Stimulated activated naive CD8-positive, alpha-beta T cell treated with anti-CD3 and anti-CD28 coated beads, Interleukin-15, Interleukin-2, amounts not matched to agents 100 ng/mL and 50 ng/mL, for 24 hours (primary cell): ENCODE measurements at regions not wholly inside any gene's neighbourhood (a gene's known extent, or its start where the extent isn't known, plus 50 kb on each side); places are given as distances from the start of the nearest gene placed in this dataset.

ENCODE experiments used
- H3K27ac Mint-ChIP-seq: one replicate; pipeline ENCODE4 v1.8.0; 2021; ENCODE audit warnings: mild to moderate bottlenecking, mixed read lengths
- H3K27me3 Mint-ChIP-seq: one replicate; pipeline ENCODE4 v1.8.0; 2021; ENCODE audit warnings: mixed read lengths
- H3K36me3 Mint-ChIP-seq: one replicate; pipeline ENCODE4 v1.8.0; 2021; ENCODE audit warnings: low read depth, mixed read lengths
- H3K4me1 Mint-ChIP-seq: one replicate; pipeline ENCODE4 v1.8.0; 2021; ENCODE audit warnings: low read depth, mixed read lengths
- H3K4me3 Mint-ChIP-seq: one replicate; pipeline ENCODE4 v1.8.0; 2021; ENCODE audit warnings: mild to moderate bottlenecking, mixed read lengths
- H3K9me3 Mint-ChIP-seq: one replicate; pipeline ENCODE4 v1.8.0; 2021; ENCODE audit warnings: mixed read lengths

DNA sequence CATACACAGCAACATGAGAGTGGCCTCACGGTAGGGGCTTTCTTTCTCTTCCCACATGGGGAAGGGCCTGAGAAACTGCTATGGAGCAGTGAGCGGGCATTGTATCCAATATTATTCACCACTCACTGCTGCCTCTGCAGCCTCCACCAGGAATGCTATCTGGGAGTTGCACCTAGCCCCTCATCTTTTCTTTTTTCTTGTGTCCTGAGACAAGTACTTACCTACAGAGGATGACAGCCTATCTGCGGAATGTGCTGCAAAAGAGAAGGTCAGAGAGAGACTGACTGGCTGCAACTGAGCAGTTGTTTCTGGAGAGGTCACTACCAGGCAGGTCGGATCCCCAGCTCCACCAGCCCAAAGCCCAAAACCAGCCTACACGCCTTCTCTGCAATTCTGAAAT, 52.1 kb upstream of the HTATIP2 start:
- H3K27me3 Mint-ChIP-seq: peaks cover 7% of the 10 kb centered on the region
- H3K9me3 Mint-ChIP-seq: no peaks in the 10 kb centered on the region
- H3K27ac Mint-ChIP-seq: no peak overlapping the region
- H3K4me1 Mint-ChIP-seq: no peaks in the 10 kb centered on the region
- H3K36me3 Mint-ChIP-seq: no peaks in the 10 kb centered on the region
- no peak overlapping the region for H3K4me3 Mint-ChIP-seq

DNA sequence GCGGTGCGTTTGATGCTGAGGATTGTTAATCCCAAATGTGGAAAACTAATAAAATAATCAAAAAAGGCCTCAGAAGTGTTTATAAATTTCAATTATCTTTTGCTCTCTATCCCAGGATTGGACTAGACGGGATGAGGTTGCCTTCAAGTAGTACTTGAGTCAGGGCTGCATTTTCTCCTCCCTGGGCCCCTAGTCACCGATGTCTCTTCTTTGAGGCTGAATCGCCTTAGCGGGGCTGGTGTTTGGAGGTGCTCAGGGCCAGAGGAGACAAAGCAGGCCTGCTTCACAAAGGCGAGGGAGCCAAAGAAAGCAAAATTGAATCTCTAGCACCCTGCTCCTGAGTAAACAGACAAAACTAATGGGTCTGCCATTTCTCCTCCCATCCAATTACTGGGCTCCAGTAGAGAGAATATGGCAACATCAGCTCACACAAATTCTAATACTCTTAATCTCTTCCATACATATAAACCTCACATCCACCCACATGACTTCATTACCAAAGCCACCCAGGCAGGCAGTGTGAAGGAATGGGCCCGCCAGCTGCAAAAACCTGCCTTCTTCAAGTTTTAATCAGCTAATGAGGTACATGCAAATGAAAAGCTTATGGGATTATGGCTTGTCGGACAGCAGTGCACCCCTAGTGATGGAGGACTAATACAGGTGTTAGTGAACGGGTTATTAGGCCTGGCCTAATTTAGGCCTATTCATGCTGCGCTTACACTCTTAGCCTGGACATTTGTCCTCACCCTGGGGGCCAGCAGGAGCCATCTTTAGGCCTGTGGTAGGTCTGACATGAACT, 52.7 kb upstream of the HTATIP2 start:
- no peaks in the 10 kb centered on the region for H3K9me3 Mint-ChIP-seq
- H3K4me1 Mint-ChIP-seq: no peaks in the 10 kb centered on the region
- H3K4me3 Mint-ChIP-seq: no peak overlapping the region

DNA sequence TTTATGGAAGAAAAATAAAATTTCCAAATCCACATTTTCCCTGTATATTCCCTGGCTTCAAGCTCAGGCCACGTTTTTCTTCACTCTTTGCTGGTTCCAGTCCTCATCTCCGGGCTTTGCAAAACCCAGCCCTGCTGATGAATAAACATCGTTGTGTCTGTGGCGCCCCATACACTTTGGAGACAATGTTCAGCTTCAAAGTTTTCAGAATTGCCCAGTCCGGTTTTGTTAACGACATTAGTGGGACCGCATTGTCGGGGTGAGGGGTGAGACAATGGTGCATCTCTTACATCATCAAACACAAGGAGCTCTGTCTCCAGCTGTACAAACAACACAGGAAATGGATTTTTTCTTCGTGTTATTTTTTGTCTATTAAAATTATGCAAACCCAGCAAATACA, 53.4 kb upstream of the HTATIP2 start:
- Mint-ChIP-seq H3K27me3 (peaks cover 9% of the 10 kb centered on the region), H3K4me3 (no peak overlapping the region), H3K4me1 (no peaks in the 10 kb centered on the region), H3K36me3 (no peaks in the 10 kb centered on the region), H3K27ac (no peak overlapping the region), H3K9me3 (no peaks in the 10 kb centered on the region)

More for the DNA sequence above, 52.7 kb upstream of the HTATIP2 start:
- peaks cover 9% of the 10 kb centered on the region for H3K27me3 Mint-ChIP-seq
- H3K36me3 Mint-ChIP-seq: no peaks in the 10 kb centered on the region
- no peak overlapping the region for H3K27ac Mint-ChIP-seq

DNA sequence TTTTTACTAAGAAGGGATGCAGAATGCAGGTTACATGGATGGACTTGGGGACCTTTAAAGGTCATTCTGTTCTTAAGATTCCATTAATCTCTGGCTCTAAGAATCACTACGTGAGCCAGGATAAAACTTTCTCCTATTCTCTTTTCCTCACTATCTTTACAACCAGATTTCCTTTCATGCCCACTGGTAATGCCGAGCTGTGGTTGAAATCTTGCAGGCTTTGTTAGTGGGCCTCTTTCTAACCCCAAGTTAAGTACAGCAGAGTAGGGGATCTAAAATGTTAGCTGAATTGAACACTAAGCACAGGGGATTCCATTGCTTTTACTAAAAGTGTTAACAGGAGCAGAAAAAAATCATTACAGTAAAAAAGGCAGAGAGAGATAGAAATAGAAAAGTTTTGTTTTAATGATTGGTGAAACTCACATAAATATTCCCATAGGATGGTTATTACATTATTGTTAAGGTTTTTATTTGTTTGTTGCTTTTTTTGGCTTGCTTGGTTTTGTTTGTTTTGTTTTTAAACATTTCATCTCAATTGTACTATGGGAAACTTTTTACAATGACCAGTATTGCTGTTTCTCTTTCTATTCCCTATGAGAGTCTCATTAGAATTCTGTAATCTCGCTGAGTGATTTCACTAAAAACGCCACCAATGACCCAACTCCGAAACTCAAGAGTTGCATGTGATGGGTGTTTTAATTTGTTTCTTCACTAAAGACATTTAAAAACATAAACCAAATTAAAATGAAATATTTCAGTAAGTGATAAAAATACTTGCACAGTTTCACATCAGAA, 54.1 kb upstream of the HTATIP2 start:
- H3K4me1 Mint-ChIP-seq: no peaks in the 10 kb centered on the region
- H3K9me3 Mint-ChIP-seq: no peaks in the 10 kb centered on the region
- no peak overlapping the region for H3K4me3 Mint-ChIP-seq
- peaks cover 9% of the 10 kb centered on the region for H3K27me3 Mint-ChIP-seq
- no peaks in the 10 kb centered on the region for H3K36me3 Mint-ChIP-seq
- no peak overlapping the region for H3K27ac Mint-ChIP-seq

DNA sequence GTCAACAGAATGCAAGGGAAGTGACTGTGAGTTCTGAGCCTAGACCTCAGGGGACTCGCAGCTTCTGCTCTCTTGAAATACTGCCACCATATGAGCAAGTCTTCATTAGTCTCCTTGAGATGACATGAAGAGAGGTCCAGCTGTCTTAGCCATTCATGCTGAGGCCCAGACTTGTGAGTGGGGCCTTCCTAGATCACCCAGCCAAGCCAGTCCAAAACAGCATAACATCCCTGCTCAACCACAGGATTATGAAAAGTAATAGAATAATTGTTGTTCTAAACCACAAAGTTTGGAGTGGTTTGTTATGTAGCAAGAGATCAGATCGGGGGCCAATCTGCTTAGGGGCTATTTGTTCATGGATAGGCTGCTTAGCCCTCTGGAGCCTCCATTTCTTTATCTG, 54.9 kb upstream of the HTATIP2 start:
- no peaks in the 10 kb centered on the region for H3K9me3 Mint-ChIP-seq
- no peak overlapping the region for H3K27ac Mint-ChIP-seq
- H3K4me3 Mint-ChIP-seq: no peak overlapping the region
- no peaks in the 10 kb centered on the region for H3K4me1 Mint-ChIP-seq
- H3K36me3 Mint-ChIP-seq: no peaks in the 10 kb centered on the region
- H3K27me3 Mint-ChIP-seq: peaks cover 17% of the 10 kb centered on the region

DNA sequence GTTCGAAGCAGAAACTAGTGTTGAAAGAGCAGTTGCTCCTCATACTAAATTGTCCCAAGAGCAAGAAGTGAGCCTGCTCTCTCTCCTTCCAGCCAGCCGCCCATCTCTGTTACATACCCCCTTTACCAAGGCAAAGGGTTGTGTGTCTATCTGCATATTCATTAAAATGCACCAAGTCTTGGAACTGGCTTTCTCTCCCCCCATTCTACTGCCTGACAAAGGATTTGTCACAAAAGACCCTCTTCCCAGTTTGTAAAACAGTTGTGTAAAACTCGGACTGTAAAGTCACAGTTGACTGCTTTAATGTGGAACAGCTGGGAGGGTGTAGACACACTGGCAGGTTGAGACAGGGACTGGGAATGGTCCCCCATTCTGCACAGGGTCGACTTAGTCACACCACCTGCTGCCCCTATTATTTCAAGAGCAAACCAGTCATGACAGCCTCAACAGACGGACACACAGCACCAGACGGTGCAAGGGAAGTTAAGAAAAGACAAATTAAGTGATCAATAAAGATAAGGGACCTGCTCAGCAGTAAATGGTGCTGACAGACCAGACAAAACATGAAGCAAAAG, 60.0 kb upstream of the HTATIP2 start:
- H3K4me1 Mint-ChIP-seq: no peaks in the 10 kb centered on the region
- H3K27ac Mint-ChIP-seq: no peak overlapping the region
- H3K27me3 Mint-ChIP-seq: peaks cover 23% of the 10 kb centered on the region
- no peaks in the 10 kb centered on the region for H3K36me3 Mint-ChIP-seq
- no peak overlapping the region for H3K4me3 Mint-ChIP-seq
- no peaks in the 10 kb centered on the region for H3K9me3 Mint-ChIP-seq

DNA sequence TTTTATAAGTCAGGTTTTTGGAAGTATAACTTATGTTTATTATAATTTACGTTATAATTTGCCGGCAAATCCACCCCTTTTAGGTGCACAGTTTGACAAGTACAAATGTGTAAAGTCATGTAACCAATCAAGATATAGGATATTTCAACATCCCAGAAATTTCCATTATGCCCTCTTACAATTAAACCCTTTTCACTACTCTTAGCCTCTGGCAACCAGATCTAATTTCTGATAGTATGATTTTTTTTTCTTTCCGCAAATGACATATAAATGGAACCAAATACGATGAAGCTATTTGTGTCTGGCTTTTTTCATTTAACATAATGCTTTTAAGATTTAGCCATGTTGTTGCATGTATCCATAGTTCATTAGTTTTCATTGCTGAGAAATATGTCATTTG, 69.5 kb upstream of the HTATIP2 start:
- Mint-ChIP-seq H3K27me3 (peaks cover 14% of the 10 kb centered on the region), H3K9me3 (no peaks in the 10 kb centered on the region), H3K36me3 (no peaks in the 10 kb centered on the region), H3K27ac (no peak overlapping the region), H3K4me3 (no peak overlapping the region), H3K4me1 (no peaks in the 10 kb centered on the region)

DNA sequence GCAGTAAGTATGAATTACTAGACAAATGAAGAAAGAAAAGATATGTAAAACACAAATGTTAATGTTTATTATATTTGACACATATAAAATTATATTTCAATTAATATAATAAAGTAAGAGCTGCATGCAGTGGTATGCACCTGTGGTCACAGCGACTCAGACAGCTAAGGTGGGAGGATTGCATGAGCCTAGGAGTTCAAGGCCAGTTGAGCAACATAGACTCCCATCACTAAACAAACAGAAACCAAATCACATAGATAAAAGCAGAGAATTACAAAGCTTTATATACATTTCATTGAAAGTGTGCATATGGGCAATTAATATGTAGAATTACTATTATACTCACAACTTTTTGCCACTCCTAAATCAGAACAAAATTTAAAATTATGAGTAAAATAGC, 70.0 kb upstream of the HTATIP2 start:
- no peak overlapping the region for H3K27ac Mint-ChIP-seq

DNA sequence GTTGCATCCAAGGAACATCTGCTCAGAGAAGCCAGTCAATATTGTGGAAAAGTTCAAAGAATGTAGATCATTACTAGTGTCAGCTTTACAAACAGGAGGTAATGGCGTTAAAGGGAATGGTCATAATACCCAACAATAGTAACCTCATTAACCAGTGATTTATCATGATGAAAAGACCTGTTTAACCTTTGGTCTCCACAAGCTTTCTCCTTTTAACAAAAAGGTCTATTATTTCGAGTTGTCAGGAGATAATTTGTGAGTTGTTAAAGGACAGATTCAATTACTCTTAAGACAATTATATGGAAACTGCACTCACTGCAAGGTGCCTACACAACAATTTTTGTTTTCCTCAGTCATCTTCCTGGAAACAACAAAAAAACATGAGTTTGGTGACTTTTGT, 73.8 kb upstream of the HTATIP2 start:
- Mint-ChIP-seq H3K4me1 (no peaks in the 10 kb centered on the region), H3K4me3 (no peak overlapping the region), H3K27me3 (peaks cover 25% of the 10 kb centered on the region), H3K27ac (no peak overlapping the region), H3K36me3 (no peaks in the 10 kb centered on the region), H3K9me3 (no peaks in the 10 kb centered on the region)

More for the DNA sequence above, 70.0 kb upstream of the HTATIP2 start:
- Mint-ChIP-seq H3K27me3 (peaks cover 17% of the 10 kb centered on the region), H3K36me3 (no peaks in the 10 kb centered on the region), H3K4me3 (no peak overlapping the region), H3K4me1 (no peaks in the 10 kb centered on the region), H3K9me3 (no peaks in the 10 kb centered on the region)

DNA sequence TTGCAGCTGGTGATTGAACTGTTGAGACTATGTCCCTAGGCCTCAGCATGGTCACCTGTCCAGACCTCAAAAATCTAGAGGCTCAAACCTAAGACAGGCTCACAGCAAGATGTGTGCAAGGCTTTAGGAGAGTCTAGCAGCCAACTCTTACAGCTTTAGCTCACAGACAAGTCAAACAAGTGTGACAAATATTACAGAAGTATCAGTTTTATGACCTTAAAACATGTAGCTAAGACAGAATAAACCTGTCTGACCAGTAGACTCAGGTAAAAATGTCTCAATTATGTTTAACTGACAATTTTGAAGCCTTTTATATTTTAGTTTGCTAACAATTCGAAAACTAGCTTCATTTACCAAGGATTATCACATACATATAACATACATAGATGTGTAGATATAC, 80.0 kb upstream of the HTATIP2 start:
- Mint-ChIP-seq H3K4me1 (no peaks in the 10 kb centered on the region), H3K9me3 (no peaks in the 10 kb centered on the region), H3K27me3 (peaks cover 27% of the 10 kb centered on the region), H3K4me3 (no peak overlapping the region), H3K36me3 (no peaks in the 10 kb centered on the region), H3K27ac (no peak overlapping the region)

DNA sequence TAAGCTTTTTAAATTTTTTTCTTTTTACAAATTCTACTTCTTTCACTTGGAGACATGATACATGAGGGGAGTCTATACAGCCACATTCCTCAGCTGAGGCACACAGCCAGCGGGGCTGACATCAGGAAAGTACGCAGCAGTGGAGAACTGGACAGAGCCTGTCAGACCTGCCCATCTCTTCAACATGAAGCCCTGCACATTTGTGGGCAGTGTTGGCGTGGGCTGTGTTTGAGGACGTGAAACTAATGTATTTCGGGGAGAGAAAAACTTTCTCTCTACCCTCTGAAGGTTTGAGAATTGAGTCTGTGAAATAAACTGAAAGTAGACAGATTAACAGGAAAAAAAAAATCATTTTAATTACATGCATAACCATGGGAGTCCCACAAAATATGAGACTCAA, 84.8 kb upstream of the HTATIP2 start:
- Mint-ChIP-seq H3K9me3 (no peaks in the 10 kb centered on the region), H3K36me3 (no peaks in the 10 kb centered on the region), H3K27me3 (peaks cover 21% of the 10 kb centered on the region)

DNA sequence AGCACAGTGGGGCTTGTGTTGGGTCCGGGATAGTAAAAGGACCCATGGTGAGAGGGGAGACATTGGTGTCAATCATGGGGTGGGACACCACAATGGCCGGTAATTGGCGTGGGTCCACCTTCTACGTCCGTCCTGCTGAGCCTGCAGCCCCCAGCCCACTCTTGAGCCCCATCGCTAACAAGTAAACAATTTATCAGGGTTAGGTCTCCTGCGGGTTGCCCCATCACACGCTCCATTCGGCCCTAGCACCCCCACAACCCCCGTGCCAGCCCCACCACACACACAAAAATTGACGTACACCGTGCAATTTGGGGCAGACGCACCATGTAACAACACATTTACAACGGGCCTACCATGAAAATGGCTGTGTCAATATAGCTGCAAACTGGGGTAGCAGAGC, 86.5 kb upstream of the HTATIP2 start:
- H3K4me1 Mint-ChIP-seq: no peaks in the 10 kb centered on the region
- peaks cover 21% of the 10 kb centered on the region for H3K27me3 Mint-ChIP-seq
- H3K9me3 Mint-ChIP-seq: no peaks in the 10 kb centered on the region
- H3K36me3 Mint-ChIP-seq: no peaks in the 10 kb centered on the region
- H3K27ac Mint-ChIP-seq: peak overlapping the region; percentile 36
- H3K4me3 Mint-ChIP-seq: no peak overlapping the region

More for the DNA sequence above, 84.8 kb upstream of the HTATIP2 start:
- Mint-ChIP-seq H3K4me1 (no peaks in the 10 kb centered on the region), H3K27ac (no peak overlapping the region), H3K4me3 (no peak overlapping the region)

DNA sequence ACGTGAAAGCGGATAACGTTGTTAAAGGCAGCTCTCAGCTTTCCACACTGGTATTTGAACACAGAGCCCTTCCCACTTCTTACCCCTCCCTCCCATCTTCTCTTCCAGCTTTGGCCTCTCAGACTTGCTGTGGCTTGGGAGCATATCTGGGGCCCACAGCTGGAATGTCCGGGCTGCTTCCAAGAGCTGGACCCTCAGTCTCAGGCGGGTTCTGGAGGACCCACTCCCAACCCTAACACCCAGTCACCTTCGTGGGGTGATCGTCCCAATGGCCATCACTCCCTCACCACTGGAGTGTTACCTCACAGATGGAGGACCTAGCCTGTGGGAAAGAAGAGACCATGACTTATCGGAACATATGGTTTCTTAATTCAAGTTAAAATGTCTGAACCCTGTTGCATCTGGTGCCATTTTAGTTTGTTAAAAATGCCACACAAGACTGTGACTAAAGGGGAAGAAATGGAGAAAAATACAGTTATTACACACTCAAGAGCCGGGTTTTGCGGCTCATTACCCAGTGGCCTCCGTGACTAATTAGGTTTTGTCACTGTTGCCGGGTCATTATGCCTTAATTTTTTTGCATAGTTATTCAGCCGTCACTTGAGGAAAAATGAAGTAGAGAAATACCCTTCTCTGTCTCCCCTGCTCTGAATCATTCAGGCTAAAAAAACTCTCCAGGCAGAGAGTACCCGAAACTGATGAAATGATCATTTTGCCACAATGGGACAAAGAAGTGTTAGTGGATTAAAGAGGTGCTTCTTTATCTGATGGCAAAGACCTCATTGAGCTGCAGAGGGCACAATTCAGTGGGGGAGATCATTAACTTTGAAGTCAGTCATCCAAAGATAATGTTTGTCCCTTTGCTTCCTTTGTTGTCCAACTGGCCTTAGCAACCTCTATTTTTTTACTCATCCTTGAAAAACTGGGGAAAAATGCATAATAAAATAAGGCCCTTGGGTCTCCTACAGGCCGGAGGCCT, 87.2 kb upstream of the HTATIP2 start:
- Mint-ChIP-seq H3K4me3 (no peak overlapping the region), H3K36me3 (no peaks in the 10 kb centered on the region), H3K27ac (no peak overlapping the region), H3K4me1 (no peaks in the 10 kb centered on the region), H3K9me3 (no peaks in the 10 kb centered on the region), H3K27me3 (peaks cover 21% of the 10 kb centered on the region)

DNA sequence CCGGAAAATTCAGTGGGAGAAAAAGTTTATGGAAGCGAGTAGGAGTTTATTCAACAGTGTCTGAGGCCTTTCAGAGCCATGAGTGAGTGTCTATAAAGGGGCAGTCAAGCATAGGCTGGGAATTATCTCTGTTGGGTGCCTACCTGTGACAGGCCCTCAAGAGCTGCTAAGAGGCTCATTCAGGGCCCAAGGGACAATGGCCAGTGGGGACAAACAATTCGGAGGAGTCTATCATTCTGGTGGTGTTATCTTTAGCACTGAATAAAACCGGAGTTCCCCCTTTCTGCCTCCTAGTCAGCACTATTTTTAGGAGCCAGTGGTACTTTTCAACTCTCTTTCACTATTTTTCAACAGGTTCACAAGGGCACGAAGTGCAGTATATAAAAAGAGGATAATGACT, 89.5 kb upstream of the HTATIP2 start:
- Mint-ChIP-seq H3K4me3 (no peak overlapping the region), H3K9me3 (no peaks in the 10 kb centered on the region), H3K36me3 (no peaks in the 10 kb centered on the region), H3K4me1 (no peaks in the 10 kb centered on the region), H3K27ac (no peak overlapping the region), H3K27me3 (peaks cover 26% of the 10 kb centered on the region)
